Lung (tissue), 11 donors: ENCODE measurements at regions not wholly inside any gene's neighbourhood (a gene's known extent, or its start where the extent isn't known, plus 50 kb on each side); places are given as distances from the start of the nearest gene placed in this dataset.

Experiments used
- ATAC-seq: fragments of 200-7000 bp; cut with Tn5 transposase; one replicate; pipeline ENCODE4 v1.9.1; 2020; ENCODE audit warnings: moderate number of reproducible peaks; ENCODE audit not compliant: insufficient read depth, low FRiP score
- DNase-seq, 3 donors: peaks; one replicate each; pipeline ENCODE4 v3.0.0-alpha.2; 2013 to 2017
- H3K27ac ChIP-seq, 2 donors: one replicate each; pipeline ENCODE4 v1.5.1; 2013; ENCODE audit warnings: mild to moderate bottlenecking in 2 of 2, moderate library complexity in 2 of 2, control low read depth in 1 of 2, inconsistent platforms in 1 of 2, low read depth in 1 of 2, low read length in 1 of 2
- H3K27me3 ChIP-seq, 3 donors: one replicate each; pipeline ENCODE4 v1.5.1; 2013; ENCODE audit warnings: low read length in 2 of 3; ENCODE audit not compliant: control insufficient read depth in 3 of 3, insufficient read depth in 3 of 3
- H3K36me3 ChIP-seq, 4 donors: one replicate each; pipeline ENCODE4 v1.5.1; 2013; ENCODE audit warnings: low read length in 4 of 4, mild to moderate bottlenecking in 1 of 4, moderate library complexity in 1 of 4; ENCODE audit not compliant: control insufficient read depth in 4 of 4, insufficient read depth in 4 of 4
- H3K4me1 ChIP-seq, 5 donors: one replicate each; pipeline ENCODE4 v1.5.1; 2013; ENCODE audit warnings: low read length in 5 of 5, mild to moderate bottlenecking in 2 of 5, moderate library complexity in 1 of 5; ENCODE audit not compliant: control insufficient read depth in 5 of 5, insufficient read depth in 5 of 5
- H3K4me3 ChIP-seq: one replicate; pipeline ENCODE4 v1.5.1; 2013; ENCODE audit warnings: mild to moderate bottlenecking, control low read depth, moderate library complexity
- H3K9ac ChIP-seq, 2 donors: one replicate each; pipeline ENCODE4 v1.5.1; 2013; ENCODE audit warnings: low read length in 2 of 2, control low read depth in 1 of 2; ENCODE audit not compliant: insufficient read depth in 1 of 2
- H3K9me3 ChIP-seq, 4 donors: one replicate each; pipeline ENCODE4 v1.5.1; 2013; ENCODE audit warnings: low read length in 3 of 4, mild to moderate bottlenecking in 1 of 4, moderate library complexity in 1 of 4; ENCODE audit not compliant: control insufficient read depth in 4 of 4, insufficient read depth in 3 of 4
- CTCF ChIP-seq: IDR thresholded peaks from 2 replicates; pipeline ENCODE4 v1.5.1; 2012; ENCODE audit warnings: mild to moderate bottlenecking; ENCODE audit errors: control extremely low read depth, extremely low read depth
- WGBS, 2 donors: extraction: QIAGEN DNeasy Blood & Tissue Kit; methylation state at CpG; one replicate each; pipeline ENCODE4 v1.1.7; 2013; 5-methylcytosine and 5-hydroxymethylcytosine counted together
- donor health status: control.
- donor health status: control.
- donor health status: Bipolar disorder and iron deficiency.
- donor health status: healthy.
- donor health status: DM: yes; HTN: yes; CAD: no.

- H3K4me1 ChIP-seq = no peaks in the 10 kb centered on the region
- no peaks in the 10 kb centered on the region for H3K27me3 ChIP-seq
- ATAC-seq (no peak), DNase-seq (no peak)
- H3K9ac ChIP-seq = no peak overlapping the region
- TF ChIP-seq CTCF = no peak
- H3K9me3 ChIP-seq = peaks cover 0 to 5% (median 0%) of the 10 kb centered on the region in 4 donors
- H3K36me3 ChIP-seq = no peaks in the 10 kb centered on the region
- 43 to 46% methylated on average over 1 of the region's 1 CpG for WGBS, 2 donors
- H3K4me3 ChIP-seq = no peak overlapping the region
- no peak overlapping the region for H3K27ac ChIP-seq
These were observed 413.4 kb downstream of the KCNJ2 start for GRCh38 chr17:70582777-70583176.

- ATAC-seq (no peak), DNase-seq (no peak)
- H3K4me1 ChIP-seq = no peaks in the 10 kb centered on the region
- H3K27ac ChIP-seq = no peak overlapping the region
- WGBS, 2 donors = 84 to 90% methylated on average over 4 of the region's 4 CpGs
- no peak for TF ChIP-seq CTCF
- H3K36me3 ChIP-seq = no peaks in the 10 kb centered on the region
- H3K9me3 ChIP-seq = peaks cover 0 to 5% (median 0%) of the 10 kb centered on the region in 4 donors
- no peak overlapping the region for H3K9ac ChIP-seq
- H3K4me3 ChIP-seq = no peak overlapping the region
- H3K27me3 ChIP-seq = no peaks in the 10 kb centered on the region
These were observed 414.9 kb downstream of the KCNJ2 start for GRCh38 chr17:70584255-70584654.

GRCh38 chr17:70588003-70588402, 418.7 kb downstream of the KCNJ2 start:
- H3K27ac ChIP-seq = no peak overlapping the region
- H3K4me3 ChIP-seq = no peak overlapping the region
- H3K9ac ChIP-seq = no peak overlapping the region
- WGBS, 2 donors = 92 to 93% methylated on average over 2 of the region's 2 CpGs
- TF ChIP-seq CTCF = no peak
- no peak for DNase-seq
- H3K36me3 ChIP-seq = no peaks in the 10 kb centered on the region
- no peak for ATAC-seq
- H3K27me3 ChIP-seq = no peaks in the 10 kb centered on the region
- peaks cover 0 to 5% (median 0%) of the 10 kb centered on the region in 4 donors for H3K9me3 ChIP-seq
- no peaks in the 10 kb centered on the region for H3K4me1 ChIP-seq

GRCh38 chr17:70597774-70598173, 428.4 kb downstream of the KCNJ2 start:
- Histone ChIP-seq H3K27ac (no peak overlapping the region), H3K9ac (no peak overlapping the region), H3K27me3 (no peaks in the 10 kb centered on the region), H3K4me1 (no peaks in the 10 kb centered on the region), H3K4me3 (no peak overlapping the region), H3K9me3 (no peaks in the 10 kb centered on the region), H3K36me3 (no peaks in the 10 kb centered on the region)
- DNase-seq (no peak), ATAC-seq (no peak)
- TF ChIP-seq CTCF = no peak
